ENCODE measurements at regions not wholly inside any gene's neighbourhood (a gene's known extent, or its start where the extent isn't known, plus 50 kb on each side); places are given as distances from the start of the nearest gene placed in this dataset.

GRCh38 chrX:5568934-5569333, 659.7 kb downstream of the NLGN4X start:
- no peak overlapping the region for H3K27ac ChIP-seq (ENCODE audit: poor library complexity, severe bottlenecking)
- no peaks in the 10 kb centered on the region for H3K27me3 ChIP-seq (ENCODE audit: insufficient read depth, poor library complexity, severe bottlenecking)
- DNase-seq (ENCODE audit: low spot score): no peak
- no peaks in the 10 kb centered on the region for H3K36me3 ChIP-seq (ENCODE audit: low read depth)
- H3K4me3 ChIP-seq (ENCODE audit: severe bottlenecking): no peak overlapping the region
- TF ChIP-seq CTCF (IDR thresholded peaks at IDR 0.05; ENCODE audit: poor library complexity, severe bottlenecking): no peak
- ATAC-seq (ENCODE audit: low read depth): no peak
- H3K9me3 ChIP-seq (ENCODE audit: severe bottlenecking): no peaks in the 10 kb centered on the region
- H3K4me1 ChIP-seq (ENCODE audit: insufficient read depth, poor library complexity, severe bottlenecking): no peaks in the 10 kb centered on the region

GRCh38 chrX:5559386-5559785, 669.3 kb downstream of the NLGN4X start:
- Histone ChIP-seq H3K9me3 (ENCODE audit: severe bottlenecking) (no peaks in the 10 kb centered on the region), H3K27me3 (ENCODE audit: insufficient read depth, poor library complexity, severe bottlenecking) (no peaks in the 10 kb centered on the region), H3K36me3 (ENCODE audit: low read depth) (no peaks in the 10 kb centered on the region), H3K4me1 (ENCODE audit: insufficient read depth, poor library complexity, severe bottlenecking) (no peaks in the 10 kb centered on the region), H3K27ac (ENCODE audit: poor library complexity, severe bottlenecking) (no peak overlapping the region), H3K4me3 (ENCODE audit: severe bottlenecking) (no peak overlapping the region)
- peak; percentile 58; the same call in 1 of the 3 replicates for ATAC-seq (ENCODE audit: low read depth)
- DNase-seq (ENCODE audit: low spot score): no peak
- TF ChIP-seq CTCF (IDR thresholded peaks at IDR 0.05; ENCODE audit: poor library complexity, severe bottlenecking): no peak

GRCh38 chrX:5549512-5549911, 679.2 kb downstream of the NLGN4X start:
- TF ChIP-seq CTCF (IDR thresholded peaks at IDR 0.05; ENCODE audit: poor library complexity, severe bottlenecking): no peak
- no peak overlapping the region for H3K4me3 ChIP-seq (ENCODE audit: severe bottlenecking)
- H3K4me1 ChIP-seq (ENCODE audit: insufficient read depth, poor library complexity, severe bottlenecking): no peaks in the 10 kb centered on the region
- no peak overlapping the region for H3K27ac ChIP-seq (ENCODE audit: poor library complexity, severe bottlenecking)
- H3K36me3 ChIP-seq (ENCODE audit: low read depth): no peaks in the 10 kb centered on the region
- DNase-seq (ENCODE audit: low spot score) (no peak), ATAC-seq (ENCODE audit: low read depth) (no peak)
- no peaks in the 10 kb centered on the region for H3K27me3 ChIP-seq (ENCODE audit: insufficient read depth, poor library complexity, severe bottlenecking)
- H3K9me3 ChIP-seq (ENCODE audit: severe bottlenecking): no peaks in the 10 kb centered on the region

GRCh38 chrX:5537098-5537497, 691.6 kb downstream of the NLGN4X start:
- TF ChIP-seq CTCF (IDR thresholded peaks at IDR 0.05; ENCODE audit: poor library complexity, severe bottlenecking): no peak
- no peak overlapping the region for H3K27ac ChIP-seq (ENCODE audit: poor library complexity, severe bottlenecking)
- H3K27me3 ChIP-seq (ENCODE audit: insufficient read depth, poor library complexity, severe bottlenecking): no peaks in the 10 kb centered on the region
- no peaks in the 10 kb centered on the region for H3K4me1 ChIP-seq (ENCODE audit: insufficient read depth, poor library complexity, severe bottlenecking)
- DNase-seq (ENCODE audit: low spot score) (no peak), ATAC-seq (ENCODE audit: low read depth) (no peak)
- H3K9me3 ChIP-seq (ENCODE audit: severe bottlenecking): no peaks in the 10 kb centered on the region
- H3K36me3 ChIP-seq (ENCODE audit: low read depth): no peaks in the 10 kb centered on the region
- H3K4me3 ChIP-seq (ENCODE audit: severe bottlenecking): no peak overlapping the region

- ATAC-seq (ENCODE audit: low read depth): no peak
Measured at GRCh38 chrX:5536261-5536660, 692.4 kb downstream of the NLGN4X start.

More at GRCh38 chrX:5536261-5536660, 692.4 kb downstream of the NLGN4X start:
- Histone ChIP-seq H3K27me3 (ENCODE audit: insufficient read depth, poor library complexity, severe bottlenecking) (no peaks in the 10 kb centered on the region), H3K4me1 (ENCODE audit: insufficient read depth, poor library complexity, severe bottlenecking) (no peaks in the 10 kb centered on the region), H3K4me3 (ENCODE audit: severe bottlenecking) (no peak overlapping the region), H3K27ac (ENCODE audit: poor library complexity, severe bottlenecking) (no peak overlapping the region), H3K36me3 (ENCODE audit: low read depth) (no peaks in the 10 kb centered on the region), H3K9me3 (ENCODE audit: severe bottlenecking) (no peaks in the 10 kb centered on the region)
- TF ChIP-seq CTCF (IDR thresholded peaks at IDR 0.05; ENCODE audit: poor library complexity, severe bottlenecking): no peak
- DNase-seq (ENCODE audit: low spot score): no peak

Measured in RWPE2 (cell line).